ENCODE measurements at regions not wholly inside any gene's neighbourhood (a gene's known extent, or its start where the extent isn't known, plus 50 kb on each side); places are given as distances from the start of the nearest gene placed in this dataset.

GRCh38 chr5:82346399-82347165 is 68.4 kb upstream of the RPS23 start:
- no peak for DNase-seq

DNA sequence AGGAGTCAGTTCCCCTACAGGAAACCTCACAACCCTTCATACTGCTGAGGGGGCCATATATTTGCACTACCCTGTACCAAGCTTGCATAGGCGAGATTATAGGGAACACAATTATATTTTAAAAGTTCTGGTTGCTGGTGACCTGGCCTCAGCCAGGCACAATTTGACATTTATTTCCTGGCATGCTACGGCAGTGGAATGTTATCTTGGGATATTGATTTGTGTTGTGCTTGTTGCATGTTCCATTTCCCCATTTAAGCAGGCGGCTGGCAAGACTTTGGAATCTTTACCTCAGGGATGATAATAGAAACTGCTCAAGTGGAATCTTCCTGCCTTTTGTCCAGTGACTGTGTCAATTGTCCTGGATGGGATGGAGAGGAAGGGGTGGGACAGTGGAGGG is 67.0 kb upstream of the RPS23 start:
- no peak for DNase-seq

DNA sequence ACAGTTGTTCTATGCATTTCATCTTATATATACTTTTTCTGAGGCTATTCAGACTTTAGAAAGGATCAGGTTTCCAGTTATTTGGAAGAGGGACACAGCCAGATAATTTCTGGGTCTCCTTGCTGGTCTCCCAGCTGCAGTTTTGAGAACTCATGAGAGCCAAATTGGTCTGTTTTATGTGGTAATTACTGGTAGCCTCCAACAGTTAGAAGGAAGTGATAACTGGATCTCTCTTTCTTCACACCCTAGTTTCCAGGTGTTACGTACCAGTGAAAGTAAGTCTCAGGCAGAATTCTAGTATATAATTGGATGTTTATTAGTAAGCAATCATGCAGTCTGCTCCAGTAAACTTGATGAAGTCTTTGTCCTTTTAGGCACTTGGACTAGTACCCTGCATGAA is 63.2 kb upstream of the RPS23 start:
- DNase-seq = no peak

- no peak for DNase-seq
Measured at GRCh38 chr5:82340799-82341198, 62.6 kb upstream of the RPS23 start.

DNA sequence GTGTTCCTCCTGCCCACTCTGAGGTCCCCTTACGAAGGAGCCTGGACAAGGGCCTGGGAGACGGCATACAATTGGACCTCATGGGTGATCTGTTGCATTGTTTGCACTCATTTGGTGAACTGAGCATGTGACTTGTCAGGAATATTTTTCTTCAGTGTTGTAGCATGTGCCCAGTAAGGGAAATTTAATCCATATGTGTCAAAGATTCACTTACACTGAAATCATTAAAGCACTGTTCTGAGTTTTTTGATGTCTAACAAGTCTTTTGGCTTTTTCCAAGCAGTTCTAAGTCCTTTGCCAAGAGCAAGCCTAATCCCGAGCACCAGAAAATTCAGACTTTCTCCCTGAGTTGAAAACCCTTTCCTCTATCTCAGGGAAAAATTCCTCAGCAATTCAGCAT is 61.6 kb upstream of the RPS23 start:
- DNase-seq = no peak

GRCh38 chr5:82338771-82339373 is 60.7 kb upstream of the RPS23 start:
- no peak for DNase-seq

DNA sequence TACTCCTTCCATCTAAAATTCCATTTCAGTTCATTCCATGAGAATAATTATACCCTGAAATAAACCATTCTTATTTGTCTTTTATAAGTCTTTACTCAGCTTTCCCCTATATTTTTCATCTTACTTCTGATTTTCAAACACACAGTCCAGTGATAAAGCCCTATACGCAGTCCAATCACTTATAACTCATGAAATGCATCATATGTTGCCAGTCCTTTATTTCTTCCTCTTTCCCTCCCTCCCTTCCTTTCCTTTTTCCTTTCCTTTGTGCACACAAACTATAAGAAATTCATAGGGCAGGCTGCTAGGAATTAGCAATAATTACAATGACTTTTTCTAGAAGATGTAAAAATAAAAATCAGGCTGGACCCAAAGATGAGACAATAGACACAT is 58.8 kb upstream of the RPS23 start:
- DNase-seq = no peak

DNA sequence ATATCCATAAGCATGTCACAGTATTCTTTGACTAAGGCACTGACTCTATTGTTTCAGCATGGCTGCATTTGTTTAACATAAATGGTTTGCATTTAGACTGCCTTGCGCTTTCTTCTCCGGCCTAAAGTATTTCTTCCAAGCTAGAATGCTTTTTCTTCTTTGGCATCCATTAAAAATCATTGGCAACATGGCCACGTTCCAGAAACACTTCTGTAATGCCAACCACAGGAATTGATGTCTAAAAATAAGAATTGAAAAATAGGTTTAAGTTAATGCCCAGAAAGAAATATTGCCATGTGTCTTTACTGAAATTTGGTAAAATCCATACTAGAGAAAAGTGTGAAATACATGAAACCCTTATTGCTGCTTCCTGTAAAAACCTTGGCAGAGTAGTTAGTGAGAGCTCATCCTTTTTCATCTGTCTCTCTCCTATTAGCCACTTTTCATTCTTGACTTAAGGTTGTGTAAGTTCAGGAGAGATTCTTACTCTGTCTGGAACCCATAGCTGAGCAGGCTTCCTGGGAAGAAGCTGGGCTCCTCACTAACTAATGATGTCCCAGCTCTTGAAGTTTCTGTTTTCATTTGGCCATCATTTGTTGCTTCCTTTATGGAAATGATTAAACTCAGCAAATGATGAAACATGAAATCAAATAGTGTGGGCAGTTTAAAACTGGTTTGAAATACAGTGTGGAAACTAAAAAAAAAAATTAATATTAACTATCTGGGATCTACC is 58.2 kb upstream of the RPS23 start:
- no peak for DNase-seq

DNA sequence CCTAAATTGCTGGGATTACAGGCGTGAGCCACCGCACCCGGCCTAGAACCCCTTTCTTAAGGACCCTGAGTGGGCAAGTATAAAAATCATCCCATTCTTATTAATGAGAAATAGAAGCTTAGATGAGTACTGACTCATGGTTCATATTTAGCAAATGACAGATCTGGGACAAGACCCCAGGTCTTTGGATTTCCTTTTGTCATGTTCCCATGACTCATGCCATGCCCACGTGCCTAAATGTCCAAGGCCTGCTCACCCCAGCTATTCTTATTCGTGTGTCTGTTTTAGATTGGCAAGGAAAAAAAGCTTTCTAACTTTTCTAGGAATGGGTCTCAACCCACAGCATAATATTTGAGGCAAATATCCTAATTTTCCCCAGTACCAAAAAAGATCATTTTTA is 57.7 kb upstream of the RPS23 start:
- no peak for DNase-seq

GRCh38 chr5:82334856-82335255 is 56.7 kb upstream of the RPS23 start:
- no peak for DNase-seq

- DNase-seq = no peak
Measured at GRCh38 chr5:82334085-82334692, 56.0 kb upstream of the RPS23 start.

DNA sequence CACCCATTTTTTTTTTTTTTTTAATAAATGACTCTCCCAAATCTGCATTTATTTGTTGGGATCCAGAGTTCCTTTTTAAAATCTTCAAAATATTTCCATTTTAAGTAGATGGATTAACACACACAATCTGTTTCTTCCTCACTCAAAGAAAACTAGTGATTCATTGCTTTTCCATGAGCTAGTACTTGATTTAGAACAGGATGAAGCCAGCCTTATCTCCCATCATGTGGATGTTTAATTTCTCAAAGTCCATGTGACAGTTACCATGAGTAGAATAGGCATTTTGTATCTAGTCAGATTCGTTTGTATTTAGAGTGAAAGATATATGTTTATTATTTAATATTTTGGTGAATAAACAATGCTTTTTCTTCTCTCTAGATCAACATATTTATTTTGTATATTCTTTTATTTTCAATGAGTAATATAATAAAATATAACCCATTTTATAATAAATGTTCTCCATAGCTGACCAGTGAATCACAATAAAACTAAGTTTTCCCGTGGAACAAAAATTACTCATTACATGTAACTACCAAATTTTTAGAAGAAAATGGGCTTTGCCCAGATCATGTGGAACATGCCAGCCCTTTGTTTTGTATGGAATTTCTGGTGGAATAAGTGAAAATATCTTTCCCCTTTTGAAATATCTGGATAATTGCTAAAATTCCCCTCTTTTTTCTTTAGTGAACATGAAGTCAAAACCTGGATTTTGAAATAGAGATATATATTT is 54.9 kb upstream of the RPS23 start:
- DNase-seq = no peak

DNA sequence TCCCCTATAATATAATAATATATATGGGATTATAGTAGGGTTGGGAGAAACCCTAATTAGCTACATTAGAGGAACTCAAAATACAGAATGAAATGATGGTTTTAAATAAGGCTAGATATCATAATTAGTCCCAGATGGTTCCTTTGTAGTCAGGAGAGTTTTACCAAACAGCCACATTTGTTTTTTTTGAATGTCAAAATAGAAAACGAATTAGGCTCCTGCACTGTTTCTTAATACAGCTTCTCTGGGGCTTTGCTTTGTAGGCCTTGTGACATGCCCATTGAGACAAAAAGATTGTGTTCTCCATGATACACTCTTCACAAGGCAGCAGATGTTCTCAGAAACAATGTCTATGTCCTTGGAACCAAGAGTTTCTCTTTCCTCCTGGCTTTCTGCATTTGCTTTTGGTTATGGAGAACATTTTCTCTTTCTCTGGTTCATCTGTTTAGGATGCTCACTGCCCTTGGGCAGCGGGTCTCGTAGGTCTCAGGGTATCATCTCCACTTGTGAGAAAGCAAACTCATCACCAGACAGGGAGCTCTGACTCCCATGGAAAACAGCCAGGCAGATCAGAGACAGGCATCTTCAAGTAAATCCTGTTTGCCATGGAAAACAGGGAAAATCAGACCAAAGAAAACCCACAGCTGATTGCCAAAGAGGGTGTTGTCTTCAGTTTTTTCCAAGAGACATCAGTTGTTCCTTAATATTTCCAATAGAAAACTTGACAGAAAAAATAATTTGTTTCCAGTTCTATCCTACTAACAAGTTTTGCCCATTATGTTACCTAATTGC is 54.1 kb upstream of the RPS23 start:
- no peak for DNase-seq

GRCh38 chr5:82331557-82331956 is 53.4 kb upstream of the RPS23 start:
- no peak for DNase-seq

DNA sequence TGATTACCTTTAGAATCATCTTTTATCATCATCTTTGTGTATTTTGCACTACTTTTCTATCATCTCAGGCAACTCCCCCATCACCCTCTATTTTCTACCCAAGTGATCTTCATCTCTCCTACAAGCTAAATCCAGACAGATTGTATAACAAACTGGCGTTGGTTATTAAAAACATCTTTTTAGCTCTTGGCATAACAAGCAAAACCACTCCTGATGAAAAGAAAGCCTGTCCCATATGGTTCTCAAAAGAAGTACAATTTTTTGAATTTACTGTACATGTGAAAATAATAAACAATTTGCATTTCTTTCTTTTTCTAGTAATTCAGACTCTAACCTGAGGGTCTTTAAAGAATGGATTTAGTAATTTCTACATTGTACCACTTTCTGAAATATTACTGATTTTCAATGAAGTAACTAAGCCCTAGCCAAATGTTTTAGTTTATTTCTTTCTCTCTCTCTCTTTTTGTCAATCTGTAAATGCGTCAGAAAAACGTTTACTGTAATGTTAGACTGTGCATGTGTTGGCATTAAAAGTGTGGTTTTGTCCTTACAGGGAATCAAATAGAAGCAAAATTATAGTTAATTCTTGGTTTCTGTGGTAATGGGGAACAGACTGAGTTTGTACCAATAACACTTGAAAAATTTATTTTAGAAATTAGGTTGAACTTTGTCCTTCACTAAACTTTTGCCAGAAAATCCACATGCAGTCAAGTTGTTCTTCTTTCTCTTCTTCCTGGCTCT is 52.5 kb upstream of the RPS23 start:
- no peak for DNase-seq

DNA sequence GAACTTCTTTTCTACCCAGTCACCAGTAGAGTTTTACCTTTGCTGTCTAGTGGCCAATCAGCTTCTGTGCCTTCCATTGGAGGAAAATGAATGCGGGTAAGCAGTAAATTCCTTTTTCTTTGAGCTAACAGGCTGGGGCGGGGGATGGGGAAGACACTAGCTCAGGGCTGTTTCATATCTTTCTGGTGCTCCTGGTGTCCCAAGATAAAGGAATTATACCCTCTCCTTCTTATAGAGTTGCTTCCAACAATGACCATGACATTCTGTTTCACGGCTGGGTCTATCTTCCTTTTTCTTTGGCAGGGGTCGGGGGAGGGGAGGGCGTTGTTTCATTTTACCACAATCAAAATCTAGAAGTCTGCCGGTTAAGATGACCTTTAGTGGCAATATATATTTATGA is 51.2 kb upstream of the RPS23 start:
- no peak for DNase-seq

Data from NCI-H1092 treated with DMSO at 0.1 percent for 48 hours (cell line).